Esophagus squamous epithelium (tissue), 5 donors: ENCODE measurements at regions not wholly inside any gene's neighbourhood (a gene's known extent, or its start where the extent isn't known, plus 50 kb on each side); places are given as distances from the start of the nearest gene placed in this dataset.

Experiments used
- DNase-seq: peaks from one replicate; lab custom pipeline; 2025; lab: John Stamatoyannopoulos, UW
- H3K27ac ChIP-seq, 4 donors: fragments of 200-600 bp; sonication (generic); one replicate each; pipeline ENCODE4 v1.5.1; 2016 to 2019; ENCODE audit warnings: mild to moderate bottlenecking in 1 of 4
- H3K27me3 ChIP-seq, 4 donors: fragments of 200-600 bp; sonication (generic); 1 replicate in 3 of 4; 2 replicates in 1 of 4; pipeline versions ENCODE4 v1.5.1 to v1.6.0; 2017 to 2021; ENCODE audit warnings: antibody characterized with exemption in 1 of 4
- H3K36me3 ChIP-seq, 3 donors: fragments of 200-600 bp; sonication (generic); one replicate each; pipeline ENCODE4 v1.5.1; 2016 to 2019
- H3K4me1 ChIP-seq, 3 donors: fragments of 200-600 bp; sonication (generic); one replicate each; pipeline ENCODE4 v1.5.1; 2017 to 2019
- H3K4me3 ChIP-seq, 4 donors: fragments of 200-600 bp; sonication (generic); 1 replicate in 3 of 4; 2 replicates in 1 of 4; pipeline ENCODE4 v1.5.1; 2016 to 2019; ENCODE audit warnings: mild to moderate bottlenecking in 2 of 4, moderate library complexity in 1 of 4
- H3K9me3 ChIP-seq, 3 donors: fragments of 200-600 bp; sonication (generic); one replicate each; pipeline ENCODE4 v1.5.1; 2016 to 2019
- POLR2A ChIP-seq, 4 donors: fragments of 450-650 bp; IDR thresholded peaks; one replicate each; pipeline ENCODE4 v1.6.1; 2017; ENCODE audit warnings: antibody characterized with exemption in 4 of 4, mild to moderate bottlenecking in 4 of 4, moderate library complexity in 3 of 4
- WGBS, 2 donors: methylation state at CpG; one replicate each; pipeline ENCODE4 v1.1.5; 2018; 5-methylcytosine and 5-hydroxymethylcytosine counted together
- intact Hi-C: fragments of 100-400 bp; cut with DNase I; formaldehyde crosslinking; loops from one replicate; pipeline ENCODE4 v1.15.0; 2022
- TF ChIP-seq, protein P1 (sequence below), 6 experiments: fragments of 450-650 bp in 4 of 6; fragments of 200-600 bp in 2 of 6; sonication (generic) in 2 of 6; IDR thresholded peaks; one replicate each; pipeline ENCODE4 v1.5.1; 2016 to 2019; ENCODE audit warnings: antibody characterized with exemption in 6 of 6, mild to moderate bottlenecking in 4 of 6, moderate library complexity in 4 of 6
- donor health status: DM: yes; HTN: yes; CAD: no.

DNA sequence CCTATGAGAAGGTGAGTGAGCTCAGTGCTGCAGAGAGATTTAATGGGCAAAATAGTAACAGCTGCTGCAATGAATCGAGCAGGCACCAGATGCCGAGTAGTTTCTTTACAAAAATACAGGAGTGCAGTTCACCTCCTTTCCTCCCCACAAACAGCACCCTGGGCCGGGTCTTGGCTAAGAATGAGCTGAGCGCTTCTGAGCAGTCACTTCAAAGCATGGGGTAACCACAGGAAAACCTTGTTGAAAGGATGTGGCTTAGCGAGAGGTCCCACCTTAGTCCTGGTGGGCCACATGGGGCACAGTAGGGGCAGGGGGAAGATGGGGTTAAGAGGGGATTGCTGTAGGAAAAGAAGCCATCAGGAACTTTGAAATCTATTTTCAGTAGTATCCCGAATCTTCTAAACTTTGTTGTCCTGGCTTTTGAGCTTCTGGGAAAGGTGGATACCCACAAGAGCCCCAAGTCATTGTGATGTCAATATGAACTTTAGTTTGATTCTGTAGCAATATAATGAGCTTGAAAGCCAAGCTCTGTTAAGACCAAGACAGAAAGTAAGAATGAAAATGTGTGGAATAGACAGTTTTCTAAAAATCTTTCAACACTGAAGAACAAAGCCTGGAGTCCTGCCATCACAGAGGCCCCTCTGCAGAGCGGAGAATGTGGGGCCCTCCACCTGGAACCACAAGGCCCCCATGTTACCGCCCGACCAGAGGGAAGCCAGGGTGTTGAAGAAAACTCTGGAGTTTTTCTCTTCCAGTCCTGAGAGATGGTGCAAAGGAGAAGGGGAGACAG is 101.0 kb upstream of the ZNF236 start:
- Histone ChIP-seq H3K27ac (no peak overlapping the region), H3K9me3 (no peaks in the 10 kb centered on the region), H3K4me1 (no peaks in the 10 kb centered on the region), H3K36me3 (no peaks in the 10 kb centered on the region), H3K27me3 (no peaks in the 10 kb centered on the region), H3K4me3 (no peak overlapping the region)
- no peak for DNase-seq
- TF ChIP-seq POLR2A (IDR thresholded peaks at IDR 0.05), result no peak
- TF ChIP-seq, protein P1, sequence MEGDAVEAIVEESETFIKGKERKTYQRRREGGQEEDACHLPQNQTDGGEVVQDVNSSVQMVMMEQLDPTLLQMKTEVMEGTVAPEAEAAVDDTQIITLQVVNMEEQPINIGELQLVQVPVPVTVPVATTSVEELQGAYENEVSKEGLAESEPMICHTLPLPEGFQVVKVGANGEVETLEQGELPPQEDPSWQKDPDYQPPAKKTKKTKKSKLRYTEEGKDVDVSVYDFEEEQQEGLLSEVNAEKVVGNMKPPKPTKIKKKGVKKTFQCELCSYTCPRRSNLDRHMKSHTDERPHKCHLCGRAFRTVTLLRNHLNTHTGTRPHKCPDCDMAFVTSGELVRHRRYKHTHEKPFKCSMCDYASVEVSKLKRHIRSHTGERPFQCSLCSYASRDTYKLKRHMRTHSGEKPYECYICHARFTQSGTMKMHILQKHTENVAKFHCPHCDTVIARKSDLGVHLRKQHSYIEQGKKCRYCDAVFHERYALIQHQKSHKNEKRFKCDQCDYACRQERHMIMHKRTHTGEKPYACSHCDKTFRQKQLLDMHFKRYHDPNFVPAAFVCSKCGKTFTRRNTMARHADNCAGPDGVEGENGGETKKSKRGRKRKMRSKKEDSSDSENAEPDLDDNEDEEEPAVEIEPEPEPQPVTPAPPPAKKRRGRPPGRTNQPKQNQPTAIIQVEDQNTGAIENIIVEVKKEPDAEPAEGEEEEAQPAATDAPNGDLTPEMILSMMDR (IDR thresholded peaks at IDR 0.05), result no peak
- intact Hi-C loops, result no loop called here
- WGBS, 2 donors, result 62 to 70% methylated on average over 9 of the region's 9 CpGs

DNA sequence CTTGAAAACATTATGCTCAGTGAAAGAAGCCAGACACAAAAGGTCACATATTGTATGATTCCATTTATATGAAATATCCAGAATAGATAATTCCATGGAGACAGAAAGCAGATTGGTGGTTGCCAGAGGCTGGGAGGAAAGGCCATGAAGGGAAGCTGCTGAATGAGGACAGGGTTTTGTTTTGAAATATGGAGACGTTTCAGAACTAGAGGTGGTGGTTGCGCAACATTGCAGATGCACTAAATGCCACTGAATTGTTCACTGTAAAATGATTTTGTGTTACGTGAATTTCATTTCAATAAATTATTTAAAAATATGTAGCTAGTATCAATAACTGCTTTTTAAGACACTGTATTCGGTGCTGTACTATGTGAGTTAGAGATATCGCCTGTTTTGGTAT is 101.7 kb upstream of the ZNF236 start:
- no peaks in the 10 kb centered on the region for H3K36me3 ChIP-seq
- no peaks in the 10 kb centered on the region for H3K9me3 ChIP-seq
- H3K27ac ChIP-seq, result no peak overlapping the region
- no peak overlapping the region for H3K4me3 ChIP-seq
- H3K4me1 ChIP-seq, result no peaks in the 10 kb centered on the region
- WGBS, 2 donors, result 71 to 75% methylated on average over 5 of the region's 5 CpGs
- no peaks in the 10 kb centered on the region for H3K27me3 ChIP-seq
- TF ChIP-seq, protein P1 (IDR thresholded peaks at IDR 0.05), result no peak
- TF ChIP-seq POLR2A (IDR thresholded peaks at IDR 0.05), result no peak
- DNase-seq, result no peak
- intact Hi-C loops, result no loop called here

DNA sequence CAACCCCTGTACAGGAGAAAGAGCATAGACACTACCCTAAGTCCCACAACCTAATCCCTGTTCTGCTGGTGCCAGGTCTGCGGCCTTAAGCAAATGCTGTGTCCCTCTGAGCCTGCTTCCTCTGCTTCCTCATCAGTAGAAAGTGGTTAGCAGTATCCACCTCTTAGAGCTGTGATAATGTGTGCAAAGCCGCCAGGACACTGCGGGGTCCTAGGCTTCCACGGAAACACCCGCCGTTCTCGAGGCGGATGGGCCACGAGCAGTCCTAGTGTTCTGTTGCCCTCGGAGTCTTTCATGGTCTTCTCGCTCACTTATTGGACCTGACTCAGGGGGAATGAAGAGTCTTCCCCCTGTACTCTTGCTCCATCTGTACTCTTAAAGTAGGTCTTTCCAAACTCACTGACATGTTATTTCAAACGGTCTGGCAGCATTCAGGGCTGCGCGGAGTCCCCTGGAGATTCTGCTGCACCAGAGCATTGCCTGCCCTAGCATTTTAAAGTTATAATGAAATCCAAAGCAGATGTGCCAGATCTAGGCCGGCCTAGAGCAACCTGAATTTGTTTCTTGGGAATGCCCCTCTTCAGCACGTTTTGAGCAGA is 107.2 kb upstream of the ZNF236 start:
- no peak for DNase-seq
- WGBS, 2 donors, result 89 to 98% methylated on average over 11 to 16 of the region's 16 CpGs
- no peaks in the 10 kb centered on the region for H3K36me3 ChIP-seq
- H3K4me1 ChIP-seq, result no peaks in the 10 kb centered on the region
- no peaks in the 10 kb centered on the region for H3K9me3 ChIP-seq
- no peak overlapping the region for H3K4me3 ChIP-seq
- H3K27me3 ChIP-seq, result no peaks in the 10 kb centered on the region
- no peak for TF ChIP-seq POLR2A (IDR thresholded peaks at IDR 0.05)
- TF ChIP-seq, protein P1 (IDR thresholded peaks at IDR 0.05), result no peak
- no peak overlapping the region for H3K27ac ChIP-seq
- intact Hi-C loops, result no loop called here

DNA sequence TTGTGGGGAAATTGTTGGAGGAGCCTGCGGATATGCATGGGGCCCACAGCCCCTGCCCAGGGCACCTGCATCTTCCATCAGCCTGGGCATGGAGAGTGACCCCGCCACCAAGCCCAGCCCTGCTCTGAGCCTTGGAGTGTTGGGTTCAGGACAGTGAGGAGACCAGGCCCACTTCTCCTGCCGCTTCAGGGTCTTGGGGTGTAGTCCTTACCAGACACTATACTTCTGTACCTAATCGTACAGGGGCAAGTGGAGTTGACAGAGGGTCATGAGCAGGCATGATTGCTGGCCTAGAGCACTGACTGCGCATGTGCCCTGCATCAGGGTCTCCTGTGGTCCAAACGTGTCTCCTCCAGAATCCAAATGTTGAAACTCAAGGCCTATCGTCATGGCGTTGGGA is 108.9 kb upstream of the ZNF236 start:
- no peaks in the 10 kb centered on the region for H3K9me3 ChIP-seq
- H3K27me3 ChIP-seq, result no peaks in the 10 kb centered on the region
- TF ChIP-seq POLR2A (IDR thresholded peaks at IDR 0.05), result no peak
- TF ChIP-seq, protein P1 (IDR thresholded peaks at IDR 0.05), result no peak
- DNase-seq, result no peak
- whole genome bisulfite sequencing, 2 donors, result 96 to 100% methylated on average over 2 to 7 of the region's 8 CpGs
- no peak overlapping the region for H3K27ac ChIP-seq
- intact Hi-C loops, result loop anchor here (5.0 kb wide), 1 partner anchor 316 kb away; no protein-coding TSS in a partner anchor
- peaks cover 0 to 5% (median 0%) of the 10 kb centered on the region in 3 donors for H3K4me1 ChIP-seq
- H3K36me3 ChIP-seq, result no peaks in the 10 kb centered on the region
- no peak overlapping the region for H3K4me3 ChIP-seq

DNA sequence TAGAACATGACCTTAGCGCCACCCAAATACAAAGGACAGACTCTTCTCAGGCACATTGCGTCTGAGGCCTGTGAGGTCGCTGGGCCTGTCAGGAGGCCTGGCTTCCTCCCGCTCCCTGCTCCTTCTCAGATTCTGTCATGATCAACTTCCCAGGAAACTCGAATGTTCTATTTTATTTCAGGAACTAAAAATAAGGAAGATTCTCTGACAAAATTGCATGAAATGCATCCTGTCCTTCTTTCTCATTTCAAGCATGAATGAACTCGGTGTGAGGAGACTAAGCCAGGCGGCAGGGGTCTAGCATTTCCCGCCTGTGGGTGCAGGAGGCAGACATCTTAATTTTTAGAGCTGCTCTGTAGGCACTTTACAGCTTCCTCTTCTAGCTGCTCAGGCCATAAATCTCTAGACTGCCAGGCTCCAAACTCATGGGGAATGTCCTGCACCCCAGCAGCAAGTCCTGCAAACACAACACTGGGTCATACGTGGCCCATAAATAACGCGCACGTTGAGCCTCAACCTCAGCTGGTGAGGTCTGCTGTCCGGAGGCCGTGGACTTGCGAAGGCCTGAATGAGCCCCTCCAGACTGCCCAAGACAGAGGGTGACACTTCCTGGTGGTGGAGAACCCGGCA is 109.7 kb upstream of the ZNF236 start:
- TF ChIP-seq, protein P1 (IDR thresholded peaks at IDR 0.05), result no peak
- no peak for TF ChIP-seq POLR2A (IDR thresholded peaks at IDR 0.05)
- 75 to 79% methylated on average over 3 to 15 of the region's 16 CpGs for WGBS, 2 donors

More for the DNA sequence above, 109.7 kb upstream of the ZNF236 start:
- Histone ChIP-seq H3K27me3 (no peaks in the 10 kb centered on the region), H3K9me3 (no peaks in the 10 kb centered on the region), H3K4me3 (no peak overlapping the region), H3K4me1 (peaks cover 0 to 5% (median 0%) of the 10 kb centered on the region in 3 donors), H3K36me3 (no peaks in the 10 kb centered on the region), H3K27ac (no peak overlapping the region)
- no peak for DNase-seq
- intact Hi-C loops, result loop anchor here (5.0 kb wide), 1 partner anchor 315 kb away; no protein-coding TSS in a partner anchor
